ENCODE measurements at regions not wholly inside any gene's neighbourhood (a gene's known extent, or its start where the extent isn't known, plus 50 kb on each side); places are given as distances from the start of the nearest gene placed in this dataset.

GRCh38 chr6:113636357-113636824, 220.8 kb upstream of the MARCKS start:
- DNase-seq, result no peak

GRCh38 chr6:113640051-113640450, 217.1 kb upstream of the MARCKS start:
- no peak for DNase-seq

- DNase-seq, result no peak
Measured at GRCh38 chr6:113642001-113642713, 215.0 kb upstream of the MARCKS start.

- DNase-seq, result peak; percentile 59
Measured at GRCh38 chr6:113642714-113643406, 214.3 kb upstream of the MARCKS start.

- no peak for DNase-seq
Measured at GRCh38 chr6:113643407-113643770, 213.8 kb upstream of the MARCKS start.

- no peak for DNase-seq
Measured at GRCh38 chr6:113644861-113645575, 212.1 kb upstream of the MARCKS start.

- no peak for DNase-seq
Measured at GRCh38 chr6:113645576-113645970, 211.6 kb upstream of the MARCKS start.

- no peak for DNase-seq
Measured at GRCh38 chr6:113645986-113646385, 211.2 kb upstream of the MARCKS start.

GRCh38 chr6:113646701-113647100, 210.4 kb upstream of the MARCKS start:
- DNase-seq, result no peak

- no peak for DNase-seq
Measured at GRCh38 chr6:113647143-113647889, 209.8 kb upstream of the MARCKS start.

GRCh38 chr6:113648698-113649097, 208.4 kb upstream of the MARCKS start:
- DNase-seq, result no peak

GRCh38 chr6:113649276-113649675, 207.9 kb upstream of the MARCKS start:
- no peak for DNase-seq

- DNase-seq, result no peak
Measured at GRCh38 chr6:113649880-113650609, 207.1 kb upstream of the MARCKS start.

GRCh38 chr6:113650610-113650979, 206.6 kb upstream of the MARCKS start:
- no peak for DNase-seq

- DNase-seq, result no peak
Measured at GRCh38 chr6:113651120-113651519, 206.0 kb upstream of the MARCKS start.

GRCh38 chr6:113651920-113652319, 205.2 kb upstream of the MARCKS start:
- no peak for DNase-seq

- no peak for DNase-seq
Measured at GRCh38 chr6:113653275-113653674, 203.9 kb upstream of the MARCKS start.

- no peak for DNase-seq
Measured at GRCh38 chr6:113654396-113654795, 202.7 kb upstream of the MARCKS start.

GRCh38 chr6:113655761-113656160, 201.4 kb upstream of the MARCKS start:
- no peak for DNase-seq

GRCh38 chr6:113659762-113660404, 197.3 kb upstream of the MARCKS start:
- DNase-seq, result no peak

- no peak for DNase-seq
Measured at GRCh38 chr6:113660819-113661218, 196.3 kb upstream of the MARCKS start.

- no peak for DNase-seq
Measured at GRCh38 chr6:113662093-113662665, 195.0 kb upstream of the MARCKS start.

All from NCI-H2171 treated with DMSO at 0.1 percent for 48 hours (cell line).